ENCODE measurements at regions not wholly inside any gene's neighbourhood (a gene's known extent, or its start where the extent isn't known, plus 50 kb on each side); places are given as distances from the start of the nearest gene placed in this dataset.
A peak's percentile ranks its signal among the peaks of the same experiment; 100 is the strongest.

GRCh38 chr15:96176831-96177230 lies 153.7 kb upstream of the NR2F2 start (continued):
- TF ChIP-seq PRRX2 (CRISPR knock-in tag; IDR thresholded peaks at IDR 0.05) (no peak), SOX15 (CRISPR knock-in tag; IDR thresholded peaks at IDR 0.05) (no peak)
- TF ChIP-seq, protein P1, sequence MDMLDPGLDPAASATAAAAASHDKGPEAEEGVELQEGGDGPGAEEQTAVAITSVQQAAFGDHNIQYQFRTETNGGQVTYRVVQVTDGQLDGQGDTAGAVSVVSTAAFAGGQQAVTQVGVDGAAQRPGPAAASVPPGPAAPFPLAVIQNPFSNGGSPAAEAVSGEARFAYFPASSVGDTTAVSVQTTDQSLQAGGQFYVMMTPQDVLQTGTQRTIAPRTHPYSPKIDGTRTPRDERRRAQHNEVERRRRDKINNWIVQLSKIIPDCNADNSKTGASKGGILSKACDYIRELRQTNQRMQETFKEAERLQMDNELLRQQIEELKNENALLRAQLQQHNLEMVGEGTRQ (CRISPR knock-in tag; IDR thresholded peaks at IDR 0.05), result no peak

- peaks cover 9% of the 10 kb centered on the region for H3K27me3 Mint-ChIP-seq (ENCODE audit: low read depth)
- H3K9me3 Mint-ChIP-seq, result no peaks in the 10 kb centered on the region
- H3K4me1 Mint-ChIP-seq, result peaks cover 26% of the 10 kb centered on the region
- no peak for ATAC-seq
- no peaks in the 10 kb centered on the region for H3K36me3 Mint-ChIP-seq
- no peak for TF ChIP-seq CREB1 (CRISPR knock-in tag; IDR thresholded peaks at IDR 0.05)
- TF ChIP-seq, protein P2, sequence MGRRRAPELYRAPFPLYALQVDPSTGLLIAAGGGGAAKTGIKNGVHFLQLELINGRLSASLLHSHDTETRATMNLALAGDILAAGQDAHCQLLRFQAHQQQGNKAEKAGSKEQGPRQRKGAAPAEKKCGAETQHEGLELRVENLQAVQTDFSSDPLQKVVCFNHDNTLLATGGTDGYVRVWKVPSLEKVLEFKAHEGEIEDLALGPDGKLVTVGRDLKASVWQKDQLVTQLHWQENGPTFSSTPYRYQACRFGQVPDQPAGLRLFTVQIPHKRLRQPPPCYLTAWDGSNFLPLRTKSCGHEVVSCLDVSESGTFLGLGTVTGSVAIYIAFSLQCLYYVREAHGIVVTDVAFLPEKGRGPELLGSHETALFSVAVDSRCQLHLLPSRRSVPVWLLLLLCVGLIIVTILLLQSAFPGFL (CRISPR knock-in tag; IDR thresholded peaks at IDR 0.05; ENCODE audit: borderline replicate concordance), result no peak
- TF ChIP-seq, protein P3, sequence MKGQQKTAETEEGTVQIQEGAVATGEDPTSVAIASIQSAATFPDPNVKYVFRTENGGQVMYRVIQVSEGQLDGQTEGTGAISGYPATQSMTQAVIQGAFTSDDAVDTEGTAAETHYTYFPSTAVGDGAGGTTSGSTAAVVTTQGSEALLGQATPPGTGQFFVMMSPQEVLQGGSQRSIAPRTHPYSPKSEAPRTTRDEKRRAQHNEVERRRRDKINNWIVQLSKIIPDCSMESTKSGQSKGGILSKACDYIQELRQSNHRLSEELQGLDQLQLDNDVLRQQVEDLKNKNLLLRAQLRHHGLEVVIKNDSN (CRISPR knock-in tag; IDR thresholded peaks at IDR 0.05), result no peak
- TF ChIP-seq ATF2 (CRISPR knock-in tag; IDR thresholded peaks at IDR 0.05; ENCODE audit: borderline replicate concordance, low read depth), result no peak
- TF ChIP-seq, protein P4, sequence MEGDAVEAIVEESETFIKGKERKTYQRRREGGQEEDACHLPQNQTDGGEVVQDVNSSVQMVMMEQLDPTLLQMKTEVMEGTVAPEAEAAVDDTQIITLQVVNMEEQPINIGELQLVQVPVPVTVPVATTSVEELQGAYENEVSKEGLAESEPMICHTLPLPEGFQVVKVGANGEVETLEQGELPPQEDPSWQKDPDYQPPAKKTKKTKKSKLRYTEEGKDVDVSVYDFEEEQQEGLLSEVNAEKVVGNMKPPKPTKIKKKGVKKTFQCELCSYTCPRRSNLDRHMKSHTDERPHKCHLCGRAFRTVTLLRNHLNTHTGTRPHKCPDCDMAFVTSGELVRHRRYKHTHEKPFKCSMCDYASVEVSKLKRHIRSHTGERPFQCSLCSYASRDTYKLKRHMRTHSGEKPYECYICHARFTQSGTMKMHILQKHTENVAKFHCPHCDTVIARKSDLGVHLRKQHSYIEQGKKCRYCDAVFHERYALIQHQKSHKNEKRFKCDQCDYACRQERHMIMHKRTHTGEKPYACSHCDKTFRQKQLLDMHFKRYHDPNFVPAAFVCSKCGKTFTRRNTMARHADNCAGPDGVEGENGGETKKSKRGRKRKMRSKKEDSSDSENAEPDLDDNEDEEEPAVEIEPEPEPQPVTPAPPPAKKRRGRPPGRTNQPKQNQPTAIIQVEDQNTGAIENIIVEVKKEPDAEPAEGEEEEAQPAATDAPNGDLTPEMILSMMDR (IDR thresholded peaks at IDR 0.05), result no peak
- TF ChIP-seq ZBTB21 (CRISPR knock-in tag; IDR thresholded peaks at IDR 0.05; ENCODE audit: borderline replicate concordance), result no peak
- no peak for TF ChIP-seq CREM (CRISPR knock-in tag; IDR thresholded peaks at IDR 0.05)
- no peak for TF ChIP-seq GTF2I (CRISPR knock-in tag; conservative IDR thresholded peaks at IDR 0.05)
- H3K4me3 Mint-ChIP-seq, result no peak overlapping the region
- POLR2A ChIA-PET, result no interaction called here
- H3K27ac Mint-ChIP-seq, result no peak overlapping the region
- CTCF ChIA-PET, result no interaction called here
- DNase-seq (ENCODE audit: low spot score), result no peak
Observed at GRCh38 chr15:96177279-96177678, 153.2 kb upstream of the NR2F2 start.

GRCh38 chr15:96180087-96180748 lies 150.3 kb upstream of the NR2F2 start:
- DNase-seq (ENCODE audit: low spot score) (no peak), ATAC-seq (peak; percentile 45)
- no peaks in the 10 kb centered on the region for H3K9me3 Mint-ChIP-seq
- peaks cover 48% of the 10 kb centered on the region for H3K4me1 Mint-ChIP-seq
- no peak overlapping the region for H3K27ac Mint-ChIP-seq
- H3K4me3 Mint-ChIP-seq, result no peak overlapping the region
- H3K27me3 Mint-ChIP-seq (ENCODE audit: low read depth), result peaks cover 9% of the 10 kb centered on the region
- no peaks in the 10 kb centered on the region for H3K36me3 Mint-ChIP-seq
- ChIA-PET POLR2A (interaction anchor here (0.6 to 0.7 kb wide), 2 partner anchors 32 to 39 kb away, joined by 3 to 6 read pairs; no protein-coding TSS in a partner anchor), CTCF (no interaction called here)
- TF ChIP-seq PRRX2 (CRISPR knock-in tag; IDR thresholded peaks at IDR 0.05), result no peak
- no peak for TF ChIP-seq JAZF1 (CRISPR knock-in tag; IDR thresholded peaks at IDR 0.05)
- no peak for TF ChIP-seq STAT6 (CRISPR knock-in tag; conservative IDR thresholded peaks at IDR 0.05; ENCODE audit: low read depth)
- no peak for TF ChIP-seq MXD4 (CRISPR knock-in tag; IDR thresholded peaks at IDR 0.05; ENCODE audit: borderline replicate concordance)
- no peak for TF ChIP-seq TP53 (CRISPR knock-in tag; IDR thresholded peaks at IDR 0.05)
- TF ChIP-seq, protein P5, sequence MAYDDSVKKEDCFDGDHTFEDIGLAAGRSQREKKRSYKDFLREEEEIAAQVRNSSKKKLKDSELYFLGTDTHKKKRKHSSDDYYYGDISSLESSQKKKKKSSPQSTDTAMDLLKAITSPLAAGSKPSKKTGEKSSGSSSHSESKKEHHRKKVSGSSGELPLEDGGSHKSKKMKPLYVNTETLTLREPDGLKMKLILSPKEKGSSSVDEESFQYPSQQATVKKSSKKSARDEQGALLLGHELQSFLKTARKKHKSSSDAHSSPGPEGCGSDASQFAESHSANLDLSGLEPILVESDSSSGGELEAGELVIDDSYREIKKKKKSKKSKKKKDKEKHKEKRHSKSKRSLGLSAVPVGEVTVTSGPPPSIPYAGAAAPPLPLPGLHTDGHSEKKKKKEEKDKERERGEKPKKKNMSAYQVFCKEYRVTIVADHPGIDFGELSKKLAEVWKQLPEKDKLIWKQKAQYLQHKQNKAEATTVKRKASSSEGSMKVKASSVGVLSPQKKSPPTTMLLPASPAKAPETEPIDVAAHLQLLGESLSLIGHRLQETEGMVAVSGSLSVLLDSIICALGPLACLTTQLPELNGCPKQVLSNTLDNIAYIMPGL (CRISPR knock-in tag; IDR thresholded peaks at IDR 0.05), result no peak
- no peak for TF ChIP-seq ATF2 (CRISPR knock-in tag; IDR thresholded peaks at IDR 0.05; ENCODE audit: borderline replicate concordance, low read depth)
- TF ChIP-seq IRF2 (CRISPR knock-in tag; IDR thresholded peaks at IDR 0.05; ENCODE audit: borderline replicate concordance, low read depth), result no peak
- no peak for TF ChIP-seq FOXJ3 (CRISPR knock-in tag; IDR thresholded peaks at IDR 0.05; ENCODE audit: borderline replicate concordance)
- TF ChIP-seq, protein P6, sequence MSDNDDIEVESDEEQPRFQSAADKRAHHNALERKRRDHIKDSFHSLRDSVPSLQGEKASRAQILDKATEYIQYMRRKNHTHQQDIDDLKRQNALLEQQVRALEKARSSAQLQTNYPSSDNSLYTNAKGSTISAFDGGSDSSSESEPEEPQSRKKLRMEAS (CRISPR knock-in tag; IDR thresholded peaks at IDR 0.05), result no peak
- no peak for TF ChIP-seq SMAD3 (CRISPR knock-in tag; IDR thresholded peaks at IDR 0.05; ENCODE audit: borderline replicate concordance)
